HG03097 (cell line): ENCODE measurements at regions not wholly inside any gene's neighbourhood (a gene's known extent, or its start where the extent isn't known, plus 50 kb on each side); places are given as distances from the start of the nearest gene placed in this dataset.

ENCODE experiments used
- ATAC-seq: cut with Tn5 transposase; IDR thresholded peaks from one replicate; pipeline ENCODE4 v1.9.1; 2021; ENCODE audit not compliant: unreplicated experiment, low FRiP score

GRCh38 chr2:2392332-2392731, 61.3 kb upstream of the MYT1L start:
- no peak for ATAC-seq

GRCh38 chr2:2389215-2389614, 58.1 kb upstream of the MYT1L start:
- ATAC-seq: no peak
